Activated CD4-positive, alpha-beta T cell treated with anti-CD3 and anti-CD28 coated beads for 36 hours (primary cell): ENCODE measurements at regions not wholly inside any gene's neighbourhood (a gene's known extent, or its start where the extent isn't known, plus 50 kb on each side); places are given as distances from the start of the nearest gene placed in this dataset.

ENCODE experiments used
- ATAC-seq: fragments of 200-7000 bp; cut with Tn5 transposase; one replicate; pipeline ENCODE4 v1.10.0; 2021; ENCODE audit warnings: mild to moderate bottlenecking, moderate library complexity
- CTCF ChIA-PET: fragments of 350-600 bp; sonication (Branson Sonifier 250); formaldehyde crosslinking; loops from one replicate; lab custom pipeline; 2021; ENCODE audit warnings: antibody characterized with exemption; lab: Charles Lee
- POLR2A ChIA-PET: fragments of 350-600 bp; sonication (Branson Sonifier 250); formaldehyde crosslinking; loops from one replicate; lab custom pipeline; 2021; ENCODE audit warnings: antibody characterized with exemption, inconsistent platforms; lab: Charles Lee
- DNase-seq: peaks from one replicate; pipeline ENCODE4 v3.0.0-alpha.2; 2020
- H3K27ac Mint-ChIP-seq: one replicate; pipeline ENCODE4 v1.8.0; 2021; ENCODE audit warnings: mixed read lengths
- H3K27me3 Mint-ChIP-seq: one replicate; pipeline ENCODE4 v1.8.0; 2021; ENCODE audit warnings: mixed read lengths
- H3K36me3 Mint-ChIP-seq: one replicate; pipeline ENCODE4 v1.8.0; 2021; ENCODE audit warnings: low read depth, mixed read lengths
- H3K4me1 Mint-ChIP-seq: one replicate; pipeline ENCODE4 v1.8.0; 2021; ENCODE audit warnings: mixed read lengths
- H3K4me3 Mint-ChIP-seq: one replicate; pipeline ENCODE4 v1.8.0; 2021; ENCODE audit warnings: mild to moderate bottlenecking, moderate library complexity, mixed read lengths
- H3K9me3 Mint-ChIP-seq: one replicate; pipeline ENCODE4 v1.8.0; 2021; ENCODE audit warnings: low read depth, mixed read lengths
- intact Hi-C, 2 experiments: fragments of 100-400 bp; cut with DNase I in 1 of 2; cut with micrococcal nuclease in 1 of 2; formaldehyde crosslinking; loops; one replicate each; pipeline versions ENCODE4 v1.14.2 to v1.15.1; 2022 to 2024; cut with DNase I, micrococcal nuclease

DNA sequence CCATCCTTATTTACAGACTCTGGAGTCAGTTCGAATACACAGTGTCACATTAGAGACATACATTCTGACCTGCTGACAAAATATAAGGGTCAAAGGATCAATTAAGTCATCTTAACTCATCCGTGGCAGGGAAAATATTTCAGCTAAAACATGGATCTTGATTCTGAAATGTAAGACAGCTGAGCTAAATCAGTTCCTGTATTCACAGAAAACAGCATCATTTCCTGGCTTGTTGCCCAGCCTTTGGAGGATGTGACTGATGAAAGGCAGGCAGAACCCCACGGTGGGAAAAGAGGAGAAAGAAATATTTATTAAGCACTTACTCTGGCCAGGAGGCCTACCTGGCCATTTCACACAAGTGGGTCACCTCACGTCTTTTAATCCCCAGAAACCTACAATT lies 101.9 kb downstream of the GAS2L3 start:
- ChIA-PET CTCF (interaction anchor here (0.5 kb wide), 1 partner anchor 347 kb away, joined by 3 read pairs; no protein-coding TSS in a partner anchor), POLR2A (no interaction called here)
- Mint-ChIP-seq H3K27ac (no peak overlapping the region), H3K9me3 (no peaks in the 10 kb centered on the region), H3K4me3 (no peak overlapping the region), H3K4me1 (no peaks in the 10 kb centered on the region), H3K27me3 (peaks cover 8% of the 10 kb centered on the region), H3K36me3 (no peaks in the 10 kb centered on the region)
- intact Hi-C loops: loop anchor here in 1 of 2 experiments (10.0 kb wide), 2 partner anchors 331 to 441 kb away; no protein-coding TSS in a partner anchor
- DNase-seq (no peak), ATAC-seq (no peak)

- ATAC-seq: no peak
- POLR2A ChIA-PET: no interaction called here
Observed at GRCh38 chr12:100681074-100681473, 107.6 kb downstream of the GAS2L3 start.

GRCh38 chr12:100682178-100682577 lies 108.7 kb downstream of the GAS2L3 start:
- ATAC-seq (no peak), DNase-seq (no peak)
- Mint-ChIP-seq H3K27me3 (no peaks in the 10 kb centered on the region), H3K4me1 (no peaks in the 10 kb centered on the region), H3K36me3 (no peaks in the 10 kb centered on the region), H3K9me3 (peaks cover 10% of the 10 kb centered on the region), H3K4me3 (no peak overlapping the region), H3K27ac (no peak overlapping the region)
- intact Hi-C loops: no loop called here
- ChIA-PET CTCF (interaction anchor here (0.7 to 1.5 kb wide), 3 partner anchors 9 to 484 kb away, joined by 3 to 8 read pairs (median 5); no protein-coding TSS in a partner anchor), POLR2A (no interaction called here)

More at GRCh38 chr12:100681074-100681473, 107.6 kb downstream of the GAS2L3 start:
- no peaks in the 10 kb centered on the region for H3K27me3 Mint-ChIP-seq
- intact Hi-C loops: no loop called here
- DNase-seq: no peak
- H3K27ac Mint-ChIP-seq: no peak overlapping the region
- no peaks in the 10 kb centered on the region for H3K4me1 Mint-ChIP-seq
- no peak overlapping the region for H3K4me3 Mint-ChIP-seq
- no peaks in the 10 kb centered on the region for H3K36me3 Mint-ChIP-seq
- H3K9me3 Mint-ChIP-seq: peaks cover 8% of the 10 kb centered on the region
- CTCF ChIA-PET: no interaction called here

DNA sequence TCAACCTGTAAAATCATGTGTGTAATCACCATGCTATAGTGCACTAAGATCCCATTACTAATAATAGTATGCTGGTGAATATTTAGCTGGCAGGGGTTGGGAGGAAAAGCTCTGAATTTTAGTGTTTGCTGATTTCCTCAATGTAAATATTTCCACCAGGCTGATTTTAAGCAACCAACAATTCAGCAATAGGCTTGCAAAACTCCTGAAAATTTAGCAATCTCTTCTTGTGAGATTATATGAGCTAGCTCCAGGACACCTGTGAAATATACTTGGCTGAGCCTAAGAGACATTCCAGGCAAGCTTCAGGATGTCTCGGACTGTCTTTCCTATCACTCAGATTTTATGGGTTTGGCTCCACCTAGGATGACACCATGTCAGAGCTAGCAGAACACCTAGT lies 106.9 kb upstream of the ANO4 start:
- Mint-ChIP-seq H3K9me3 (peaks cover 10% of the 10 kb centered on the region), H3K27me3 (no peaks in the 10 kb centered on the region), H3K4me1 (no peaks in the 10 kb centered on the region), H3K4me3 (no peak overlapping the region), H3K36me3 (no peaks in the 10 kb centered on the region), H3K27ac (no peak overlapping the region)
- ChIA-PET POLR2A (no interaction called here), CTCF (interaction anchor here (0.6 to 1.5 kb wide), 5 partner anchors 11 to 55 kb away, joined by 3 to 4 read pairs (median 3); no protein-coding TSS in a partner anchor)
- DNase-seq (no peak), ATAC-seq (no peak)
- intact Hi-C loops: no loop called here

DNA sequence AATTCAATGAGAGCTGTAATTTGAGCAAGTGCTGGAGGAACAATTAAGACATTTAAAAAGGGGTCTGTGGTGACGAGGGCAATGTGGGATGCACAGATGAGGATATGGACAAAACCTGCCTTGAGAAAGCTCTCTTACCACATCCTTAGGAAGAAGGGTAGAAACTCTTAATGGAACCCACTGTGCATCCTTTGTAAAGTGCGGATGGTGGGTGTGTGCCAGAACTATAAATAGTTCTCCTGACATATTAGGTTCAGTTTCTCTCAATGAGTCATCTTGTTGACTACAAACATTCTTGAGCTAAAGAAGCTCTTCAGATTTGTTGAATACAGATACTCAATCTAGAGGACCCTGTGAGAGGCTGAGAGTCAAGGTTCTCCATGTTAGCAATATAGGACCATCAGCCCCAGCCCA lies 106.1 kb upstream of the ANO4 start:
- no peaks in the 10 kb centered on the region for H3K4me1 Mint-ChIP-seq
- H3K27me3 Mint-ChIP-seq: no peaks in the 10 kb centered on the region
- DNase-seq: no peak
- ATAC-seq: no peak
- H3K9me3 Mint-ChIP-seq: peaks cover 10% of the 10 kb centered on the region
- no peak overlapping the region for H3K27ac Mint-ChIP-seq
- H3K4me3 Mint-ChIP-seq: no peak overlapping the region
- POLR2A ChIA-PET: no interaction called here
- CTCF ChIA-PET: interaction anchor here (0.6 to 1.0 kb wide), 2 partner anchors 11 to 31 kb away, joined by 3 read pairs; no protein-coding TSS in a partner anchor
- no peaks in the 10 kb centered on the region for H3K36me3 Mint-ChIP-seq
- intact Hi-C loops: no loop called here

DNA sequence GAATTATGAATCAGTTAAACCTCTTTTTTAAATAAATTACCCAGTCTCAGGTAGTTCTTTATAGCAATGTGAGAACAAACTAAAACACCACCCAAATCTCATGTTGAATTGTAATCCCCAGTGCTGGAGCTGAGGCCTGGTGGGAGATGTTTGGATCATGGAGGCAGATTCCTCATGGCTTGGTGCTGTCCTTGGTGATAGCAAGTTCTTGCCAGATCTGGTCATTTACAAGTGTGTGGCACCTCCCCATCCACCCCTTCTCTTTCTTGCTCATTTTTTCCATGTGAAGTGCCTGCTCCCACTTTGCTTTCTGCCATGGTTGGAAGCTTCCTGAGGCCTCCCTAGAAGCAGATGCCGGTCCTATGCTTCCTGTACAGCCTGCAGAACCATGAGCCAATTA lies 102.1 kb upstream of the ANO4 start:
- no peaks in the 10 kb centered on the region for H3K9me3 Mint-ChIP-seq
- no peak for ATAC-seq
- H3K27me3 Mint-ChIP-seq: peaks cover 6% of the 10 kb centered on the region
- no peak for DNase-seq
- H3K4me1 Mint-ChIP-seq: no peaks in the 10 kb centered on the region
- ChIA-PET POLR2A (interaction anchor here (0.7 kb wide), 1 partner anchor 18 kb away, joined by 3 read pairs; no protein-coding TSS in a partner anchor), CTCF (no interaction called here)
- intact Hi-C loops: no loop called here
- H3K4me3 Mint-ChIP-seq: no peak overlapping the region
- no peaks in the 10 kb centered on the region for H3K36me3 Mint-ChIP-seq
- no peak overlapping the region for H3K27ac Mint-ChIP-seq

DNA sequence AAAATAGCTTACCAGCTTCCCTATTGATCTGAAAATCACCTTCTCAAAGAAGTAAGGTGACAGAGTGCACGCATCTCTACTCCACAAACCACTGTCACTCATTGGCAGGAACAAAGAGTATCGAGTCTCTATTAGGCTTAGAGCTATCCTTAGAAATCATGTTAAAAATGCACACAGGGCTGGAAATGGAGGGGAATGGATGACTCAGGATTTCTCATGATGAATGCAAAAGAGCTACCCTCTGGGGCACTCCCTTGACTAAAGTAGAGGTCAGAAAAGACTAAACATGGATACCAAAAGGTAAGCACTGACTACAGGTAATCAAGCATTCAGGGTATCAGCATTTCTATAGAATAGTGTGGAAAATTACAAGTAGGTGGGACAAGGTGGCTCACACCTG lies 96.1 kb upstream of the ANO4 start:
- no peaks in the 10 kb centered on the region for H3K9me3 Mint-ChIP-seq
- H3K4me1 Mint-ChIP-seq: no peaks in the 10 kb centered on the region
- no peaks in the 10 kb centered on the region for H3K36me3 Mint-ChIP-seq
- H3K27ac Mint-ChIP-seq: no peak overlapping the region
- ChIA-PET CTCF (interaction anchor here (1.3 kb wide), 1 partner anchor 11 kb away, joined by 3 read pairs; no protein-coding TSS in a partner anchor), POLR2A (no interaction called here)
- intact Hi-C loops: no loop called here
- DNase-seq (no peak), ATAC-seq (no peak)
- H3K27me3 Mint-ChIP-seq: peaks cover 7% of the 10 kb centered on the region
- H3K4me3 Mint-ChIP-seq: no peak overlapping the region

DNA sequence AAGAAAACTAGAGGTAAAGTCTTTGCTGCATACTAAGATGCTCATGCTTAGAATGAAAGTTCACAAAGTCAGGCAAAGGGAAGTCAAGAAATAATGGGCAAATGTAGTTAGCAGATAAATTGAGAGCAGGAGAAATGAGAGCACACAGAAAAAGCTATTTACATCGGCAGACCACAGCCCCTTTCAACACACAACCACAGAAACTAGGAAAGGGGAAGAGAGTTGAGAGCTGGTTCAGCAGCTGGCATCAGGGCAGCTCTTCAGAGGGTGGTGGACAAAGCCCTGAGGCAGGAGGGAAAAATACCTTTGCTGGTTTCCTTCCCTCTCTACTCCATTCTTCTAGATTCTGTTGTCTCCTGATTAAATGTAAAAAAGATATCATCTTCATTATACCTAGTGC lies 95.4 kb upstream of the ANO4 start:
- Mint-ChIP-seq H3K36me3 (no peaks in the 10 kb centered on the region), H3K4me1 (no peaks in the 10 kb centered on the region), H3K9me3 (no peaks in the 10 kb centered on the region), H3K27ac (no peak overlapping the region), H3K27me3 (peaks cover 7% of the 10 kb centered on the region), H3K4me3 (no peak overlapping the region)
- intact Hi-C loops: no loop called here
- POLR2A ChIA-PET: no interaction called here
- DNase-seq (no peak), ATAC-seq (no peak)
- CTCF ChIA-PET: interaction anchor here (1.3 kb wide), 1 partner anchor 11 kb away, joined by 3 read pairs; no protein-coding TSS in a partner anchor

- no peak overlapping the region for H3K4me3 Mint-ChIP-seq
- no peaks in the 10 kb centered on the region for H3K4me1 Mint-ChIP-seq
- POLR2A ChIA-PET: no interaction called here
- intact Hi-C loops: no loop called here
- DNase-seq: no peak
- H3K36me3 Mint-ChIP-seq: no peaks in the 10 kb centered on the region
- H3K27me3 Mint-ChIP-seq: peaks cover 3% of the 10 kb centered on the region
- no peak overlapping the region for H3K27ac Mint-ChIP-seq
- ATAC-seq: no peak
- H3K9me3 Mint-ChIP-seq: peaks cover under 1% of the 10 kb centered on the region
- CTCF ChIA-PET: no interaction called here
Observed at GRCh38 chr12:100703337-100703736, 91.2 kb upstream of the ANO4 start.

- Mint-ChIP-seq H3K9me3 (peaks cover 2% of the 10 kb centered on the region), H3K27ac (no peak overlapping the region), H3K36me3 (no peaks in the 10 kb centered on the region), H3K4me3 (no peak overlapping the region), H3K4me1 (no peaks in the 10 kb centered on the region), H3K27me3 (peaks cover 4% of the 10 kb centered on the region)
- intact Hi-C loops: no loop called here
- POLR2A ChIA-PET: no interaction called here
- no peak for ATAC-seq
- DNase-seq: no peak
- CTCF ChIA-PET: no interaction called here
Observed at GRCh38 chr12:100703868-100704267, 90.7 kb upstream of the ANO4 start.

GRCh38 chr12:100706033-100706432 lies 88.5 kb upstream of the ANO4 start:
- Mint-ChIP-seq H3K4me1 (no peaks in the 10 kb centered on the region), H3K27ac (no peak overlapping the region), H3K27me3 (peaks cover 6% of the 10 kb centered on the region), H3K9me3 (peaks cover 2% of the 10 kb centered on the region), H3K36me3 (no peaks in the 10 kb centered on the region), H3K4me3 (no peak overlapping the region)
- ChIA-PET POLR2A (no interaction called here), CTCF (no interaction called here)
- intact Hi-C loops: no loop called here
- ATAC-seq: no peak
- no peak for DNase-seq

DNA sequence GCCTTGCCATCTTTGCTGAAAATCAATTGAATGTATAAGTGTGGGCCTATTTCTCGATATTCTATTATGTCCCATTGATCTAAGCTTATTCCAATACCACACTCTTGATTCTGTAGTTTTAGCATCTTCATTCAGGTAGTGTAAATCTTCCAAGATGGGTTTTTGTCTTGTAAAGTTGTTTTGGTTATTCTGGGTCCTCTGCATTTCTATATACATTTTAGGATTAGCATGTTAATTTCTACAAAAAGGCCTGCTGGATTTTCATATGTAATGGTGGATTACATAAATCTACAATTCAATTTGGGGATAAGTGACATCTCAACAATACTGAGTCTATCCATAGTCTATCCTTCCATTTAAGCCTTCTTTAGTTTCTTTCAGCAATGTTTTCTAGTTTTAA lies 86.0 kb upstream of the ANO4 start:
- CTCF ChIA-PET: no interaction called here
- POLR2A ChIA-PET: no interaction called here
- no peak overlapping the region for H3K27ac Mint-ChIP-seq
- no peak for DNase-seq
- intact Hi-C loops: no loop called here
- H3K4me1 Mint-ChIP-seq: no peaks in the 10 kb centered on the region
- H3K4me3 Mint-ChIP-seq: no peak overlapping the region
- H3K9me3 Mint-ChIP-seq: peaks cover 2% of the 10 kb centered on the region
- ATAC-seq: no peak
- H3K27me3 Mint-ChIP-seq: peaks cover 6% of the 10 kb centered on the region
- no peaks in the 10 kb centered on the region for H3K36me3 Mint-ChIP-seq
